ENCODE measurements at regions not wholly inside any gene's neighbourhood (a gene's known extent, or its start where the extent isn't known, plus 50 kb on each side); places are given as distances from the start of the nearest gene placed in this dataset.

DNA sequence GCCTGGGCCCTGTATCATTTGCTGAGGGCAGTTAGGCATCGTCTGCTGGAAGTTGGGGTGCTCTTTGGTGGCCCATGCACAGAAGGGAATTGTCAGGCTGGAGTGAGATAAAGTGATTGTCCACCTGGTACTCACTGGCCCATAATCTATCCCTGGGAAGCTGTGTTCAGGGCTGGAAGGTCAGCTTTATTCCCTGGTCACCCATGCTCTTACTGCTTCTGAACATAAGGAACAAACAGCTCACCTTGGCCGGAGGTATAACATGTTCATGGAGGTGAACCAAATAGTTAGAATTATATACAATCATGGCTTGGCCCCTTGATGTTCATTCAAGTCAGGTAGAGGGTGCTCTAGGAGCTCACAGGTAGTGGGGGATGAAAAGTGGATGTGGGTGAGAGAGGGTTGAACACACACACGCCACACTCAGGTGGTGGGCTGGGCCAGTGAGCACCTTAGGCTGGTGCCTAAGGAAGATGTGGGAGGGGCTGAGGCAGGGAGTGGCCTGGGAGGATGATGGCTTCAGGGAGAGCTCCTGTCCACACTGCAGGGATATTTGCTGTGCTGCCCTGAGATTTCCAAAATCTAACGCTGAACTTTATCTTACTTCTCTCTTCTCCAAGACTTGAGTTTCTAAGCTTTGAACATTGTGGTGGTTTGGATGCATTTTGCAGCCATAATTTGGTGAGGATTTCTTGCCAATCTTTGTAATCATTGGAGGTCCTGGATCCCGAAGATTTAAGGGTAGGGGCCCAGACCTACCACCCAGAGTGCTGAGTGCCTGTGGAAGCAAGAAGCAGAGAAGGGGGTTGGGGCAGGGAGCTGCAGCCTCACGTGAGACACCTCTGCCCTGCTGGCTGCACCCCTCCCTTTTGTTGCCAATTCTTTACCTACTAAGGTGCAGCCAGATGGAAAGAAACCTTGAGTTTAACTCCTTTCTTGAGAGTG is 420.6 kb downstream of the ZNF536 start:
- no peak for TF ChIP-seq POLR2AphosphoS5 (IDR thresholded peaks at IDR 0.05)
- intact Hi-C loops (cut with DNase I) = no loop called here
- no peaks in the 10 kb centered on the region for H3K36me3 ChIP-seq
- no peaks in the 10 kb centered on the region for H3K27me3 ChIP-seq (replicated peaks; ENCODE audit: insufficient read depth)
- no peak for DNase-seq (ENCODE audit: low spot score)
- H3K4me1 ChIP-seq (replicated peaks) = no peaks in the 10 kb centered on the region
- no peak overlapping the region for H3K27ac ChIP-seq
- no peak overlapping the region for H3K4me3 ChIP-seq
- 85% methylated on average over 6 of the region's 6 CpGs for WGBS
- H3K9me3 ChIP-seq = no peaks in the 10 kb centered on the region

DNA sequence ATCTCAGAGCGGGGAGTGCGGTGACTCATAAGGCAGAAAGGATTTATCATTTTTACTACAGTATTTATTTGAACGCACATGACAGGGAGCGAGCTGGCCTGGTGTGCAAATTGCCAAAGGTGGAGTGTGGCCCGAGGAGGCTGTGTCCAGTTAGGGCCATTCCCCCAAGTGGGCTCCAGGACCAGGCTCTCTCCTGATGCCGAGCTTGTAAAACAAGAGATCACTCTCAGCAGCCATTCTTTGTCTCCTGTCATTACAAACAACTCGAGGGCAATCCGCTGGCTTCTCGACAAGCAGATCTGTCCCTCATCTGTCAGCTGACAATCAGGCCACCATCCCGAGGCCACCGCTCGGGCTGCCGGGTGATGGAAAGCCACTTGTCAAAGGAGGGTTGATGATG is 418.9 kb downstream of the ZNF536 start:
- Histone ChIP-seq H3K9me3 (no peaks in the 10 kb centered on the region), H3K4me1 (replicated peaks) (no peaks in the 10 kb centered on the region), H3K36me3 (no peaks in the 10 kb centered on the region), H3K4me3 (no peak overlapping the region), H3K27ac (no peak overlapping the region), H3K27me3 (replicated peaks; ENCODE audit: insufficient read depth) (no peaks in the 10 kb centered on the region)
- peak; percentile 1 for DNase-seq (ENCODE audit: low spot score)
- 33% methylated on average over 13 of the region's 13 CpGs for WGBS
- TF ChIP-seq, protein P1, sequence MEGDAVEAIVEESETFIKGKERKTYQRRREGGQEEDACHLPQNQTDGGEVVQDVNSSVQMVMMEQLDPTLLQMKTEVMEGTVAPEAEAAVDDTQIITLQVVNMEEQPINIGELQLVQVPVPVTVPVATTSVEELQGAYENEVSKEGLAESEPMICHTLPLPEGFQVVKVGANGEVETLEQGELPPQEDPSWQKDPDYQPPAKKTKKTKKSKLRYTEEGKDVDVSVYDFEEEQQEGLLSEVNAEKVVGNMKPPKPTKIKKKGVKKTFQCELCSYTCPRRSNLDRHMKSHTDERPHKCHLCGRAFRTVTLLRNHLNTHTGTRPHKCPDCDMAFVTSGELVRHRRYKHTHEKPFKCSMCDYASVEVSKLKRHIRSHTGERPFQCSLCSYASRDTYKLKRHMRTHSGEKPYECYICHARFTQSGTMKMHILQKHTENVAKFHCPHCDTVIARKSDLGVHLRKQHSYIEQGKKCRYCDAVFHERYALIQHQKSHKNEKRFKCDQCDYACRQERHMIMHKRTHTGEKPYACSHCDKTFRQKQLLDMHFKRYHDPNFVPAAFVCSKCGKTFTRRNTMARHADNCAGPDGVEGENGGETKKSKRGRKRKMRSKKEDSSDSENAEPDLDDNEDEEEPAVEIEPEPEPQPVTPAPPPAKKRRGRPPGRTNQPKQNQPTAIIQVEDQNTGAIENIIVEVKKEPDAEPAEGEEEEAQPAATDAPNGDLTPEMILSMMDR (IDR thresholded peaks at IDR 0.05) = no peak
- no peak for TF ChIP-seq POLR2AphosphoS5 (IDR thresholded peaks at IDR 0.05)
- no peak for TF ChIP-seq POLR2A (IDR thresholded peaks at IDR 0.05)
- intact Hi-C loops (cut with DNase I) = no loop called here

DNA sequence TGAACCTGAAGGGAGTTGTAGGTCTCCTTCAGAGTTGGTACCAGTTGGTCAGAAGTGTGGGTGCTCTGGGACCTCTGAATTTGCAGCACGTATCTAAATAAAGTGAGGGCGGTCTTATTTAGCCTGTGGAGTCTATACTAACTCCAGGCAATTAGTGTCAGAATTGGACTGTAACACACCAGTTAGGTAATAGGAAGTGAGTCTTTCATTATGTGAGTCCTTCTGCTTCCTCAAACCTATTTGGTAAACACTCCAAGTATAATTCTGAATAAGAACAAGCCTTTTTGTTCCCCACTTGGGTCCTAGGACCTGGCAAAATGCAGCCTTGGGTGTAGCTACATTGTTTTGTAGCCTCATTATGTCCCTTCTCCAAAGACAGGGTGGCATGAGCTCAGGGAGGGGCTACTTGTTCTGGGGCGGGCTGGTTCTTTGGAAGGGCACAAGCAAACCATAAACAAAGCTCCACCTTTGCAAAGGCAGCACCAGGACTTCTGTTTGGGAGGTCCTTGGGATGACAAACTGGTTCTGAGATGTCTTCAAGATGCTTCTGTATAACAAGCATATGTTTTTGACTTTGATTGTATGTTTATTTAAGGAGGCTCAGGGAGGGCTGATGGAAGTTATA is 418.0 kb downstream of the ZNF536 start:
- Histone ChIP-seq H3K27ac (no peak overlapping the region), H3K4me3 (no peak overlapping the region), H3K36me3 (no peaks in the 10 kb centered on the region), H3K9me3 (no peaks in the 10 kb centered on the region), H3K27me3 (replicated peaks; ENCODE audit: insufficient read depth) (no peaks in the 10 kb centered on the region), H3K4me1 (replicated peaks) (no peaks in the 10 kb centered on the region)
- TF ChIP-seq, protein P1 (IDR thresholded peaks at IDR 0.05) = no peak
- TF ChIP-seq POLR2AphosphoS5 (IDR thresholded peaks at IDR 0.05) = no peak
- TF ChIP-seq POLR2A (IDR thresholded peaks at IDR 0.05) = no peak
- intact Hi-C loops (cut with DNase I) = no loop called here
- DNase-seq (ENCODE audit: low spot score) = no peak
- 86% methylated on average over 3 of the region's 3 CpGs for WGBS

DNA sequence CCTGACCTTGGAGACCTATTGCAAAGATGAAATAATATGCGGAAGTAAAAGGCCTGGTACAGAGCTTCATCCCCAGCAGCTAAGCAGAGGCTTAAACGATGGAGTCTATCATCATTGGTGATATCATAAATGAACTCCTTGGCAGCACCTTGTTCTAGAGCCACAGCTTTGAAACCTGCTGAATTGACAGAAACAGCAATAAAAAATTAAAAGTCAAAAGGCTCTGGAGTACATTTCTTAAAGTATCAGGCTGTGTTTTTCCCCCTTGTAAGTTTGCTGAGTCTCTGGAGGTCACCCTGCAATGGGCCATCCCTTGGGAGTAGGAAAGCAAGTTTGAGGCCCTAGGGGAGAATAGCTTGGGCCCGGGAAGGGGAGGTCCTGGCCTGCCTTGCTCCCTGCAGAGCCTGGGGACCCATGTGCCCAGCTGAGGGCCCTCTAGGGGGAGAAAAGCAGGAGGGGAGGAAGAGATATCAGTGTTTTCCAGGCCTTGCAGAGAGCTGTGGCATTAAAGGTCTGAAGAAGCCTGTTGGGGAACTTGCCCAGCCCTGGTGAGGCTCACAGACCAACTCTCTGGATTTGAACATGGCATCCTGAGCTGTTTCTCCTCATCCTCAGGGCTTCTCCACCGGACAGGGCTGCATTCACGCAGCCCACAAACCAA is 416.1 kb downstream of the ZNF536 start:
- intact Hi-C loops (cut with DNase I) = no loop called here
- Histone ChIP-seq H3K27me3 (replicated peaks; ENCODE audit: insufficient read depth) (no peaks in the 10 kb centered on the region), H3K36me3 (no peaks in the 10 kb centered on the region), H3K4me1 (replicated peaks) (no peaks in the 10 kb centered on the region), H3K4me3 (no peak overlapping the region), H3K27ac (no peak overlapping the region), H3K9me3 (no peaks in the 10 kb centered on the region)
- DNase-seq (ENCODE audit: low spot score) = no peak
- TF ChIP-seq POLR2AphosphoS5 (IDR thresholded peaks at IDR 0.05) = no peak
- TF ChIP-seq, protein P1 (IDR thresholded peaks at IDR 0.05) = no peak
- TF ChIP-seq POLR2A (IDR thresholded peaks at IDR 0.05) = no peak
- 92% methylated on average over 5 of the region's 5 CpGs for WGBS

DNA sequence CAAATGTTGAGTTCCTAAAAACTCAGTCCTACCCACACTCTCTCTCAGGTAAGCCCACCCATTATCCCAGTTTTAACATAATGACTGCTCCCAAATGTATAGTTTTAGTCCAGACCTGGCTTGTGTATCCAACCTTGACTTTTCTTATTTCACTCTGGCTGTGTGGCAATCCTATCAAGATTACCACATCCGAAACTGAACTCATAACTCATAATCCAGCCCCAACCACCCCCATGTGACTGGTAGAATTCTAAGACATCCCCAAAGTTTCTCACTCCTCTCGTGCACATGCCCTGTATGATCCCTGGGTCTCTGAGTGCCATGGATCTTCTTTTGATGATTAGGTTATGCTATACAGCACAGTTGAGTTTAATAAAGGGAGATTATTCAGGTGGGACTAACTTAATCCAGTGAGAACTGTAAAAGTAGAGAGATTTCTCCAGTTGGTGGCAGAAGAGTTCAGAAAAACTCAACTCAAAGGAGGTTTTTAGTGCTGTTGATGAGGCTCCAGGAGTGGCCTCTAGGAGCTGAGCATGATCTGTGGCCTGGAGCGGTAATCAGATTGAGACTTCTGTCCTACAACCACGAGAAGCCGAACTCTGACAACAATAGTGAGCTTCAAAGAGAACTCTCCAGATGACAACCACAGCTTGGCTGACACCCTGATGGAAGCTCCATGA is 413.4 kb downstream of the ZNF536 start:
- intact Hi-C loops (cut with DNase I) = no loop called here
- no peaks in the 10 kb centered on the region for H3K9me3 ChIP-seq
- DNase-seq (ENCODE audit: low spot score) = no peak
- TF ChIP-seq POLR2A (IDR thresholded peaks at IDR 0.05) = no peak
- no peak for TF ChIP-seq POLR2AphosphoS5 (IDR thresholded peaks at IDR 0.05)
- TF ChIP-seq, protein P1 (IDR thresholded peaks at IDR 0.05) = no peak
- no peak overlapping the region for H3K4me3 ChIP-seq
- H3K4me1 ChIP-seq (replicated peaks) = no peaks in the 10 kb centered on the region
- H3K27me3 ChIP-seq (replicated peaks; ENCODE audit: insufficient read depth) = no peaks in the 10 kb centered on the region
- H3K36me3 ChIP-seq = no peaks in the 10 kb centered on the region
- no peak overlapping the region for H3K27ac ChIP-seq
- 81% methylated on average over 5 of the region's 5 CpGs for WGBS

All from prostate gland (tissue), 2 donors.